Stimulated activated CD4-positive, alpha-beta T cell treated with anti-CD3 and anti-CD28 coated beads, Interleukin-12 subunit alpha, Interleukin-12 subunit beta, amount 100 ng/mL, for 48 hours (primary cell): ENCODE measurements at regions not wholly inside any gene's neighbourhood (a gene's known extent, or its start where the extent isn't known, plus 50 kb on each side); places are given as distances from the start of the nearest gene placed in this dataset.

Experiments
- DNase-seq, 3 donors: peaks; one replicate each; pipeline ENCODE4 v3.0.0-alpha.2; 2020; ENCODE audit warnings: low read depth in 2 of 3, low spot score in 1 of 3

GRCh38 chr13:33694546-33694945, 123.4 kb upstream of the RFC3 start:
- DNase-seq, result no peak

GRCh38 chr13:33696530-33696929, 121.4 kb upstream of the RFC3 start:
- DNase-seq, result no peak

GRCh38 chr13:33697926-33698325, 120.0 kb upstream of the RFC3 start:
- DNase-seq, result no peak

GRCh38 chr13:33707449-33707848, 110.5 kb upstream of the RFC3 start:
- no peak for DNase-seq

- no peak for DNase-seq
These were observed 107.0 kb upstream of the RFC3 start for GRCh38 chr13:33710924-33711323.

GRCh38 chr13:33711436-33711835, 106.5 kb upstream of the RFC3 start:
- no peak for DNase-seq

GRCh38 chr13:33717775-33718174, 100.2 kb upstream of the RFC3 start:
- no peak for DNase-seq

- DNase-seq, result no peak
These were observed 96.2 kb upstream of the RFC3 start for GRCh38 chr13:33721724-33722123.

- DNase-seq, result no peak
These were observed 95.6 kb upstream of the RFC3 start for GRCh38 chr13:33722216-33722915.

- no peak for DNase-seq
These were observed 94.6 kb upstream of the RFC3 start for GRCh38 chr13:33723365-33723764.

GRCh38 chr13:33723772-33724435, 94.0 kb upstream of the RFC3 start:
- peak; percentile 35 to 74 (median 46) for DNase-seq

GRCh38 chr13:33725340-33725739, 92.6 kb upstream of the RFC3 start:
- no peak for DNase-seq

GRCh38 chr13:33727297-33728083, 90.5 kb upstream of the RFC3 start:
- no peak for DNase-seq

- DNase-seq, result no peak
These were observed 89.5 kb upstream of the RFC3 start for GRCh38 chr13:33728271-33729037.

- no peak for DNase-seq
These were observed 87.8 kb upstream of the RFC3 start for GRCh38 chr13:33730147-33730546.

GRCh38 chr13:33730619-33731018, 87.3 kb upstream of the RFC3 start:
- DNase-seq, result no peak

- no peak for DNase-seq
These were observed 82.7 kb upstream of the RFC3 start for GRCh38 chr13:33735276-33735675.

- DNase-seq, result no peak
These were observed 78.7 kb upstream of the RFC3 start for GRCh38 chr13:33739254-33739653.

- no peak for DNase-seq
These were observed 77.8 kb upstream of the RFC3 start for GRCh38 chr13:33740134-33740538.

GRCh38 chr13:33742321-33742720, 75.6 kb upstream of the RFC3 start:
- DNase-seq, result no peak
